ENCODE measurements at regions not wholly inside any gene's neighbourhood (a gene's known extent, or its start where the extent isn't known, plus 50 kb on each side); places are given as distances from the start of the nearest gene placed in this dataset.

DNA sequence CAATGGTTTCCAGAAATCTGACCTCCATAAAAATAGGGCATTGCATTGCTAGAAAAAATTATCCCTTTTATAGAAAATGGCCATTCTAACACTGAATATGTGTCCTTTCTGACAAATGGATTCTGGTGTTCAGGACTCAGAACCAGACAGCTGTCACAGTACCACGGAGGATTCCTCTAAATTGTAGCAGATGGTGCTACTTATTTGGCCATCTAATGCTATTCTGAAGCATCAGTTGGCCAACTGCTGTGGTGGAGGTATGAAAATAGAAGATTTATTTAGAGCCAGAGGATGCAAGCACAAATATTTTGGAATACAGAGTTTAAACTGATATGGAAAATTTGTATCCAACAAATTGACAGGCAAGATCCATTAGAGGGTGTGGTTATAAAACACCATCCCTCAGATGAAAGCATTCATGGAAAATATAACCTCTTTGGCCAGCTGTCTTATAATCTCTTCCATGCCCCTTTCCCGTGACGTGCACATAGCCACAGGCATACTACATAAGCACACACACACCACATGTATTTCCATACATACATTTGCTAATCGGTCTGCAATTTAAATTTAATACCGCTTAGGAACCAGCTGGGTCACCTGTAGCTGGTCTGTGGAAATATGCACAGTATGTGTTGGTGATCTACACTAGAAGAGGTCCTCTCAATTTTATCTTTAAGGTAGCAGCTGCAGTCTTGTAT lies 302.7 kb upstream of the KCNMB2 start:
- CTCF ChIA-PET, result interaction anchor here (0.6 to 1.5 kb wide), 3 partner anchors 11 to 27 kb away, joined by 3 to 5 read pairs (median 3); no protein-coding TSS in a partner anchor
- TF ChIP-seq MYC (IDR thresholded peaks at IDR 0.05; ENCODE audit: low read depth, low read length), result no peak
- no peak for TF ChIP-seq JUN (IDR thresholded peaks at IDR 0.05; ENCODE audit: borderline replicate concordance, insufficient read depth, insufficient read length, low read depth)
- no peak for TF ChIP-seq POLR2AphosphoS5 (IDR thresholded peaks at IDR 0.05; ENCODE audit: insufficient read depth, low read depth, low read length)
- TF ChIP-seq, protein P1, sequence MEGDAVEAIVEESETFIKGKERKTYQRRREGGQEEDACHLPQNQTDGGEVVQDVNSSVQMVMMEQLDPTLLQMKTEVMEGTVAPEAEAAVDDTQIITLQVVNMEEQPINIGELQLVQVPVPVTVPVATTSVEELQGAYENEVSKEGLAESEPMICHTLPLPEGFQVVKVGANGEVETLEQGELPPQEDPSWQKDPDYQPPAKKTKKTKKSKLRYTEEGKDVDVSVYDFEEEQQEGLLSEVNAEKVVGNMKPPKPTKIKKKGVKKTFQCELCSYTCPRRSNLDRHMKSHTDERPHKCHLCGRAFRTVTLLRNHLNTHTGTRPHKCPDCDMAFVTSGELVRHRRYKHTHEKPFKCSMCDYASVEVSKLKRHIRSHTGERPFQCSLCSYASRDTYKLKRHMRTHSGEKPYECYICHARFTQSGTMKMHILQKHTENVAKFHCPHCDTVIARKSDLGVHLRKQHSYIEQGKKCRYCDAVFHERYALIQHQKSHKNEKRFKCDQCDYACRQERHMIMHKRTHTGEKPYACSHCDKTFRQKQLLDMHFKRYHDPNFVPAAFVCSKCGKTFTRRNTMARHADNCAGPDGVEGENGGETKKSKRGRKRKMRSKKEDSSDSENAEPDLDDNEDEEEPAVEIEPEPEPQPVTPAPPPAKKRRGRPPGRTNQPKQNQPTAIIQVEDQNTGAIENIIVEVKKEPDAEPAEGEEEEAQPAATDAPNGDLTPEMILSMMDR (IDR thresholded peaks at IDR 0.05; ENCODE audit: extremely low read depth in 1 of 2, insufficient read depth in 1 of 2, low read depth in 1 of 2, low read length in 2 of 2), result no peak
- TF ChIP-seq POLR2A (IDR thresholded peaks at IDR 0.05; ENCODE audit: low read depth, low read length), result no peak
- TF ChIP-seq, protein P2, sequence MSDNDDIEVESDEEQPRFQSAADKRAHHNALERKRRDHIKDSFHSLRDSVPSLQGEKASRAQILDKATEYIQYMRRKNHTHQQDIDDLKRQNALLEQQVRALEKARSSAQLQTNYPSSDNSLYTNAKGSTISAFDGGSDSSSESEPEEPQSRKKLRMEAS (IDR thresholded peaks at IDR 0.05; ENCODE audit: insufficient read depth, insufficient read length), result no peak
- no peak for TF ChIP-seq GATA2 (IDR thresholded peaks at IDR 0.05; ENCODE audit: insufficient read depth, insufficient read length, low read depth, low read length)
- no peak for TF ChIP-seq FOS (IDR thresholded peaks at IDR 0.05; ENCODE audit: borderline replicate concordance, insufficient read depth, low read length)
- TF ChIP-seq EZH2 (IDR thresholded peaks at IDR 0.05; ENCODE audit: borderline replicate concordance, low read depth, low read length, severe bottlenecking), result no peak
- Histone ChIP-seq H3K36me3 (ENCODE audit: control insufficient read depth in 2 of 2, extremely low read depth in 1 of 2, insufficient read depth in 2 of 2, low read length in 2 of 2) (no peaks in the 10 kb centered on the region), H3K9ac (replicated peaks; ENCODE audit: extremely low read depth, insufficient read depth, low read length) (no peak overlapping the region), H3K4me3 (replicated peaks in 1 of 3; ENCODE audit: insufficient read depth in 1 of 3, low read depth in 1 of 3, low read length in 3 of 3) (no peak overlapping the region), H2AFZ (ENCODE audit: low read depth, low read length) (no peak overlapping the region), H3K9me1 (replicated peaks; ENCODE audit: control insufficient read depth, extremely low read depth, insufficient read depth, low read length) (no peaks in the 10 kb centered on the region), H3K27ac (ENCODE audit: insufficient read depth, low read depth, low read length) (no peak overlapping the region), H3K4me2 (ENCODE audit: insufficient read depth, low read length) (no peak overlapping the region), H3K27me3 (ENCODE audit: control insufficient read depth in 2 of 2, insufficient read depth in 2 of 2, low read length in 2 of 2) (no peaks in the 10 kb centered on the region), H3K9me3 (replicated peaks; ENCODE audit: control insufficient read depth, insufficient read depth, low read length) (no peaks in the 10 kb centered on the region), H4K20me1 (replicated peaks; ENCODE audit: control insufficient read depth, extremely low read depth, insufficient read depth, low read length) (no peaks in the 10 kb centered on the region), H3K79me2 (ENCODE audit: control insufficient read depth, insufficient read depth, low read length) (no peaks in the 10 kb centered on the region), H3K4me1 (ENCODE audit: control insufficient read depth, extremely low read depth, insufficient read depth, low read length) (no peaks in the 10 kb centered on the region)
- DNase-seq (ENCODE audit: low read depth, low spot score) (no peak), FAIRE-seq (no peak)
- dilution Hi-C loops (cut with MboI; ENCODE audit: extremely low pct_ligation_motif_present, low sequenced_read_pairs), result no loop called here
- intact Hi-C loops (cut with micrococcal nuclease), result no loop called here
- POLR2A ChIA-PET, result no interaction called here
- BruUV-seq (replicated peaks), result no TSS peak
